Parathyroid adenoma (tissue), 2 donors: ENCODE measurements at regions not wholly inside any gene's neighbourhood (a gene's known extent, or its start where the extent isn't known, plus 50 kb on each side); places are given as distances from the start of the nearest gene placed in this dataset.

Source experiments
- H2AFZ ChIP-seq: fragments of 300-600 bp; sonication (generic); one replicate; pipeline ENCODE4 v1.7.0; 2017; ENCODE audit warnings: antibody characterized with exemption, mild to moderate bottlenecking
- H3K27ac ChIP-seq: fragments of 300-600 bp; sonication (generic); one replicate; pipeline ENCODE4 v1.7.0; 2017
- H3K27me3 ChIP-seq: fragments of 300-600 bp; sonication (generic); one replicate; pipeline ENCODE4 v1.7.0; 2017; ENCODE audit warnings: low read length; ENCODE audit not compliant: control insufficient read depth, insufficient read depth
- H3K36me3 ChIP-seq: fragments of 300-600 bp; sonication (generic); one replicate; pipeline ENCODE4 v1.7.0; 2017; ENCODE audit warnings: low read length; ENCODE audit not compliant: control insufficient read depth, insufficient read depth
- H3K4me1 ChIP-seq: fragments of 300-600 bp; sonication (generic); one replicate; pipeline ENCODE4 v1.7.0; 2017; ENCODE audit warnings: control low read depth
- H3K4me2 ChIP-seq: fragments of 300-600 bp; sonication (generic); one replicate; pipeline ENCODE4 v1.7.0; 2017; ENCODE audit warnings: low read length
- H3K4me3 ChIP-seq: fragments of 300-600 bp; sonication (generic); one replicate; pipeline ENCODE4 v1.7.0; 2017; ENCODE audit warnings: low read depth, low read length
- H3K79me2 ChIP-seq: fragments of 300-600 bp; sonication (generic); one replicate; pipeline ENCODE4 v1.7.0; 2017; ENCODE audit warnings: control low read depth
- H3K9ac ChIP-seq: fragments of 300-600 bp; sonication (generic); one replicate; pipeline ENCODE4 v1.7.0; 2017; ENCODE audit warnings: mild to moderate bottlenecking
- H3K9me3 ChIP-seq: fragments of 300-600 bp; sonication (generic); one replicate; pipeline ENCODE4 v1.7.0; 2017; ENCODE audit warnings: low read length; ENCODE audit not compliant: control insufficient read depth
- TF ChIP-seq, protein P1 (sequence below): fragments of 300-600 bp; sonication (generic); IDR thresholded peaks from one replicate; pipeline ENCODE4 v1.7.0; 2017; ENCODE audit warnings: antibody characterized with exemption, mild to moderate bottlenecking
- donor health status: primary hyperparathyroidism.

- Histone ChIP-seq H3K4me3 (no peak overlapping the region), H3K27ac (no peak overlapping the region), H3K79me2 (no peaks in the 10 kb centered on the region), H3K9me3 (no peaks in the 10 kb centered on the region), H3K4me1 (no peaks in the 10 kb centered on the region), H3K36me3 (no peaks in the 10 kb centered on the region), H2AFZ (no peak overlapping the region), H3K27me3 (no peaks in the 10 kb centered on the region), H3K4me2 (no peak overlapping the region), H3K9ac (no peak overlapping the region)
- TF ChIP-seq, protein P1, sequence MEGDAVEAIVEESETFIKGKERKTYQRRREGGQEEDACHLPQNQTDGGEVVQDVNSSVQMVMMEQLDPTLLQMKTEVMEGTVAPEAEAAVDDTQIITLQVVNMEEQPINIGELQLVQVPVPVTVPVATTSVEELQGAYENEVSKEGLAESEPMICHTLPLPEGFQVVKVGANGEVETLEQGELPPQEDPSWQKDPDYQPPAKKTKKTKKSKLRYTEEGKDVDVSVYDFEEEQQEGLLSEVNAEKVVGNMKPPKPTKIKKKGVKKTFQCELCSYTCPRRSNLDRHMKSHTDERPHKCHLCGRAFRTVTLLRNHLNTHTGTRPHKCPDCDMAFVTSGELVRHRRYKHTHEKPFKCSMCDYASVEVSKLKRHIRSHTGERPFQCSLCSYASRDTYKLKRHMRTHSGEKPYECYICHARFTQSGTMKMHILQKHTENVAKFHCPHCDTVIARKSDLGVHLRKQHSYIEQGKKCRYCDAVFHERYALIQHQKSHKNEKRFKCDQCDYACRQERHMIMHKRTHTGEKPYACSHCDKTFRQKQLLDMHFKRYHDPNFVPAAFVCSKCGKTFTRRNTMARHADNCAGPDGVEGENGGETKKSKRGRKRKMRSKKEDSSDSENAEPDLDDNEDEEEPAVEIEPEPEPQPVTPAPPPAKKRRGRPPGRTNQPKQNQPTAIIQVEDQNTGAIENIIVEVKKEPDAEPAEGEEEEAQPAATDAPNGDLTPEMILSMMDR, result no peak
Observed at GRCh38 chr6:144534180-144534579, 249.0 kb downstream of the UTRN start.

DNA sequence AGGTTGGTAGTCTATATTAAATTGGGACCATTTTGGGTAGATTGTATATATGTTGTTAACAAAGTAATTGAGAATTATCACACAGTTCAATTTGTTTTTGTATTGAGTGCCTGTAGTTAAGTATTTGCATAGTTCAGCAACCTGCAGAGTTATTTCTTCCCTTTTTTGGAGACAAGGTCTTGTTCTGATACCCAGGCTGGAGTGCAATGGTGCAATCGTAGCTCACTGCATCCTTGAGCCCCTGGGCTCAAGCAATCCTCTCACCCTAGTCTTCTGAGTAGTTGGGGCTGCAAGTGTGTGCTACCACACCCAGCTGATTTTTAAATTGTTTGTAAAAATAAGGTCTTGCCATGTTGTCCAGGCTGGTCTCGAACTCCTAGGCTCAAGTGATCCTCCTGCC is 250.5 kb downstream of the UTRN start:
- Histone ChIP-seq H3K27ac (no peak overlapping the region), H3K4me1 (no peaks in the 10 kb centered on the region), H3K4me2 (no peak overlapping the region), H3K79me2 (no peaks in the 10 kb centered on the region), H3K36me3 (no peaks in the 10 kb centered on the region), H3K27me3 (no peaks in the 10 kb centered on the region), H3K9ac (no peak overlapping the region), H3K4me3 (no peak overlapping the region), H3K9me3 (no peaks in the 10 kb centered on the region), H2AFZ (no peak overlapping the region)
- TF ChIP-seq, protein P1, result no peak

GRCh38 chr6:144536079-144536478 is 250.9 kb downstream of the UTRN start:
- no peaks in the 10 kb centered on the region for H3K36me3 ChIP-seq
- H3K9ac ChIP-seq, result no peak overlapping the region
- no peaks in the 10 kb centered on the region for H3K79me2 ChIP-seq
- no peak overlapping the region for H3K4me2 ChIP-seq
- H2AFZ ChIP-seq, result no peak overlapping the region
- TF ChIP-seq, protein P1, result no peak
- H3K4me3 ChIP-seq, result no peak overlapping the region
- H3K27me3 ChIP-seq, result no peaks in the 10 kb centered on the region
- H3K4me1 ChIP-seq, result no peaks in the 10 kb centered on the region
- no peaks in the 10 kb centered on the region for H3K9me3 ChIP-seq
- no peak overlapping the region for H3K27ac ChIP-seq

DNA sequence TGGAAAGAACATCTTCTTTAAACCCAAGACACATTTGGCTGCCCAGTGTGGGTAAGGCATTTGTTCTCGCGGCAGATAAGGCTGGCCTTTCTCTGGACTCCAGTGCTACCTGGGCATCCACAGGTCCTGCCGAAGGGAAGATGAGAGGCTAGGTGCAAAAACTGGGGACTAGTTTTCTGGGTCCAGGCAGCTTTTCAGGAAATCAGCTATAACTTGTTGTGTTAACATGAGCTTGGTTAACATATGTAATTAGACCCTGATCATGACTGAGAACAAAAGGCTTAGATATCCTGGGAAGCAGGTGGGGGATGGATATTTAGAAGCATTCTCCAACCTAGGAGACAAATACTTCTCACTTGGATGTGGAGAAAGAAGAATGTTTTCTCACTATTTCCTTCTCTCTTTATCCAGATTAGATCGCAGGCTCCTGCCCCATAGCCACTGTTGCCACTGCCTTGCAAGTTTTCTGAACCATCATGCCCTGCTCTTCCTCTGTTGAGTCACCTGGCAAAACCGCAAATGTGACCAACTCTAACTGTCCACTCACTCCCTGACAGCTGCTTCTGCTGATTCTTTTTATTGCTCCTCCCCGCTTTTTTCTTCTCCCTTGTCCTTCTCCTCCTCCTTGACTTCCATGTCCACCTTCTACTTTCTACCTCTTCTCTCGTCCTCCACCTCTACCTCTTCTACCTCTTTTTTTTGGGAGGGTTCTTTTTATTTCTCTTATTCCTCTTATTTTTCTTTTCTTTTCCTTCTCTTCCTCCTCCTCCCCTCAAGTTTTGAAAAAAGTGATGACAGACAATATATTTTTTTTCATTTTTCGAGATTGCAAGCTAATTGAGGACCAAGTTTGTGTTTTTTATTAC is 258.1 kb downstream of the UTRN start:
- TF ChIP-seq, protein P1, result no peak
- H3K27ac ChIP-seq, result no peak overlapping the region
- no peaks in the 10 kb centered on the region for H3K36me3 ChIP-seq
- no peak overlapping the region for H3K9ac ChIP-seq
- H3K4me2 ChIP-seq, result no peak overlapping the region
- no peaks in the 10 kb centered on the region for H3K4me1 ChIP-seq
- no peak overlapping the region for H3K4me3 ChIP-seq
- no peak overlapping the region for H2AFZ ChIP-seq
- H3K79me2 ChIP-seq, result no peaks in the 10 kb centered on the region
- no peaks in the 10 kb centered on the region for H3K9me3 ChIP-seq
- no peaks in the 10 kb centered on the region for H3K27me3 ChIP-seq
